ENCODE measurements at regions not wholly inside any gene's neighbourhood (a gene's known extent, or its start where the extent isn't known, plus 50 kb on each side); places are given as distances from the start of the nearest gene placed in this dataset.
A peak's percentile ranks its signal among the peaks of the same experiment; 100 is the strongest.

GRCh38 chr12:126903027-126903876 lies 1363.7 kb upstream of the TMEM132C start:
- Histone ChIP-seq H3K4me1 (no peaks in the 10 kb centered on the region), H3K27me3 (no peaks in the 10 kb centered on the region), H3K27ac (no peak overlapping the region), H3K4me3 (no peak overlapping the region), H3K36me3 (no peaks in the 10 kb centered on the region), H3K9me3 (replicated peaks) (no peaks in the 10 kb centered on the region)
- no peak for DNase-seq

GRCh38 chr12:126905752-126906151 lies 1361.2 kb upstream of the TMEM132C start:
- no peaks in the 10 kb centered on the region for H3K9me3 ChIP-seq (replicated peaks)
- no peak overlapping the region for H3K4me3 ChIP-seq
- no peak for DNase-seq
- H3K4me1 ChIP-seq: no peaks in the 10 kb centered on the region
- H3K36me3 ChIP-seq: no peaks in the 10 kb centered on the region
- no peak overlapping the region for H3K27ac ChIP-seq
- no peaks in the 10 kb centered on the region for H3K27me3 ChIP-seq

- Histone ChIP-seq H3K4me3 (no peak overlapping the region), H3K27ac (no peak overlapping the region), H3K36me3 (no peaks in the 10 kb centered on the region), H3K27me3 (no peaks in the 10 kb centered on the region), H3K4me1 (no peaks in the 10 kb centered on the region), H3K9me3 (replicated peaks) (no peaks in the 10 kb centered on the region)
- no peak for DNase-seq
Observed at GRCh38 chr12:126907900-126908764, 1358.8 kb upstream of the TMEM132C start.

- no peak for DNase-seq
- H3K4me3 ChIP-seq: no peak overlapping the region
- H3K36me3 ChIP-seq: no peaks in the 10 kb centered on the region
- no peak overlapping the region for H3K27ac ChIP-seq
- H3K4me1 ChIP-seq: no peaks in the 10 kb centered on the region
- no peaks in the 10 kb centered on the region for H3K27me3 ChIP-seq
- no peaks in the 10 kb centered on the region for H3K9me3 ChIP-seq (replicated peaks)
Observed at GRCh38 chr12:126908765-126909142, 1358.2 kb upstream of the TMEM132C start.

- Histone ChIP-seq H3K4me3 (no peak overlapping the region), H3K4me1 (no peaks in the 10 kb centered on the region), H3K27me3 (no peaks in the 10 kb centered on the region), H3K27ac (no peak overlapping the region), H3K36me3 (no peaks in the 10 kb centered on the region), H3K9me3 (replicated peaks) (no peaks in the 10 kb centered on the region)
- no peak for DNase-seq
Observed at GRCh38 chr12:126910570-126910969, 1356.4 kb upstream of the TMEM132C start.

- Histone ChIP-seq H3K4me1 (no peaks in the 10 kb centered on the region), H3K9me3 (replicated peaks) (no peaks in the 10 kb centered on the region), H3K4me3 (no peak overlapping the region), H3K36me3 (no peaks in the 10 kb centered on the region), H3K27ac (no peak overlapping the region), H3K27me3 (no peaks in the 10 kb centered on the region)
- no peak for DNase-seq
Observed at GRCh38 chr12:126912111-126912510, 1354.9 kb upstream of the TMEM132C start.

- no peak for DNase-seq
- Histone ChIP-seq H3K4me3 (no peak overlapping the region), H3K27me3 (no peaks in the 10 kb centered on the region)
Observed at GRCh38 chr12:126914170-126914793, 1352.7 kb upstream of the TMEM132C start.

GRCh38 chr12:126915309-126915708 lies 1351.7 kb upstream of the TMEM132C start:
- Histone ChIP-seq H3K27me3 (no peaks in the 10 kb centered on the region), H3K9me3 (replicated peaks) (no peaks in the 10 kb centered on the region), H3K27ac (no peak overlapping the region), H3K36me3 (no peaks in the 10 kb centered on the region), H3K4me1 (no peaks in the 10 kb centered on the region), H3K4me3 (no peak overlapping the region)
- DNase-seq: no peak

More at GRCh38 chr12:126914170-126914793, 1352.7 kb upstream of the TMEM132C start:
- Histone ChIP-seq H3K36me3 (no peaks in the 10 kb centered on the region), H3K9me3 (replicated peaks) (no peaks in the 10 kb centered on the region), H3K27ac (no peak overlapping the region), H3K4me1 (no peaks in the 10 kb centered on the region)

GRCh38 chr12:126926023-126926594 lies 1340.9 kb upstream of the TMEM132C start:
- H3K36me3 ChIP-seq: no peaks in the 10 kb centered on the region
- H3K4me3 ChIP-seq: no peak overlapping the region
- no peak overlapping the region for H3K27ac ChIP-seq
- H3K4me1 ChIP-seq: no peaks in the 10 kb centered on the region
- no peaks in the 10 kb centered on the region for H3K9me3 ChIP-seq (replicated peaks)
- no peaks in the 10 kb centered on the region for H3K27me3 ChIP-seq
- DNase-seq: no peak

GRCh38 chr12:126930234-126930633 lies 1336.7 kb upstream of the TMEM132C start:
- Histone ChIP-seq H3K4me1 (no peaks in the 10 kb centered on the region), H3K27me3 (no peaks in the 10 kb centered on the region), H3K27ac (no peak overlapping the region), H3K36me3 (no peaks in the 10 kb centered on the region), H3K4me3 (no peak overlapping the region), H3K9me3 (replicated peaks) (no peaks in the 10 kb centered on the region)
- DNase-seq: no peak

- Histone ChIP-seq H3K9me3 (replicated peaks) (no peaks in the 10 kb centered on the region), H3K4me1 (no peaks in the 10 kb centered on the region), H3K4me3 (no peak overlapping the region), H3K36me3 (no peaks in the 10 kb centered on the region), H3K27me3 (no peaks in the 10 kb centered on the region), H3K27ac (no peak overlapping the region)
- DNase-seq: no peak
Observed at GRCh38 chr12:126932156-126932555, 1334.8 kb upstream of the TMEM132C start.

- H3K9me3 ChIP-seq (replicated peaks): no peaks in the 10 kb centered on the region
- no peak for DNase-seq
- H3K36me3 ChIP-seq: no peaks in the 10 kb centered on the region
- H3K4me1 ChIP-seq: no peaks in the 10 kb centered on the region
- H3K4me3 ChIP-seq: no peak overlapping the region
- no peaks in the 10 kb centered on the region for H3K27me3 ChIP-seq
- H3K27ac ChIP-seq: no peak overlapping the region
Observed at GRCh38 chr12:126935435-126935834, 1331.5 kb upstream of the TMEM132C start.

GRCh38 chr12:126936181-126936851 lies 1330.7 kb upstream of the TMEM132C start:
- Histone ChIP-seq H3K27me3 (no peaks in the 10 kb centered on the region), H3K27ac (no peak overlapping the region)
- peak; percentile 9 to 11 for DNase-seq

GRCh38 chr12:126937431-126937830 lies 1329.5 kb upstream of the TMEM132C start:
- Histone ChIP-seq H3K27ac (no peak overlapping the region), H3K4me1 (no peaks in the 10 kb centered on the region), H3K27me3 (no peaks in the 10 kb centered on the region), H3K36me3 (no peaks in the 10 kb centered on the region), H3K9me3 (replicated peaks) (no peaks in the 10 kb centered on the region), H3K4me3 (no peak overlapping the region)
- DNase-seq: no peak

More at GRCh38 chr12:126936181-126936851, 1330.7 kb upstream of the TMEM132C start:
- Histone ChIP-seq H3K4me3 (no peak overlapping the region), H3K9me3 (replicated peaks) (no peaks in the 10 kb centered on the region), H3K4me1 (no peaks in the 10 kb centered on the region), H3K36me3 (no peaks in the 10 kb centered on the region)

Measured in SJCRH30 (cell line).